AG04450 (cell line): ENCODE measurements at regions not wholly inside any gene's neighbourhood (a gene's known extent, or its start where the extent isn't known, plus 50 kb on each side); places are given as distances from the start of the nearest gene placed in this dataset.

Experiments
- CTCF ChIA-PET: fragments of 300-600, 350-600 bp; formaldehyde crosslinking; extraction: SDS; loops from one replicate; lab custom pipeline; 2022; ENCODE audit warnings: antibody characterized with exemption, inconsistent platforms; lab: Charles Lee
- POLR2A ChIA-PET: fragments of 350-600 bp; formaldehyde crosslinking; extraction: SDS; loops from one replicate; lab custom pipeline; 2021; ENCODE audit warnings: antibody characterized with exemption, inconsistent platforms; lab: Yijun Ruan, JAX
- DNase-seq: peaks from one replicate; pipeline ENCODE4 v3.0.0-alpha.2; 2011; ENCODE audit warnings: low read depth, low spot score
- H3K27ac ChIP-seq: one replicate; pipeline ENCODE4 v1.5.1; 2012; ENCODE audit warnings: low read depth, low read length, control low read depth
- H3K27me3 ChIP-seq: one replicate; pipeline ENCODE4 v1.6.0; 2012; ENCODE audit warnings: low read length; ENCODE audit not compliant: control insufficient read depth, insufficient read depth
- H3K4me3 ChIP-seq: 2 replicates; pipeline ENCODE4 v1.5.1; 2011; ENCODE audit warnings: mild to moderate bottlenecking, low read depth, low read length, control low read depth
- H3K9me3 ChIP-seq: 2 replicates; pipeline ENCODE4 v1.5.1; 2012; ENCODE audit warnings: low read length; ENCODE audit not compliant: control insufficient read depth, insufficient read depth
- CTCF ChIP-seq: IDR thresholded peaks from 2 replicates; pipeline ENCODE4 v1.5.1; 2011; ENCODE audit warnings: low read depth, low read length, control low read depth, inconsistent platforms

- Histone ChIP-seq H3K27me3 (no peaks in the 10 kb centered on the region), H3K9me3 (peaks cover 2% of the 10 kb centered on the region), H3K4me3 (no peak overlapping the region), H3K27ac (no peak overlapping the region)
- TF ChIP-seq CTCF = no peak
- CTCF ChIA-PET = interaction anchor here (1.5 kb wide), 1 partner anchor 29 kb away, joined by 3 read pairs; no protein-coding TSS in a partner anchor
- POLR2A ChIA-PET = interaction anchor here (1.6 to 4.5 kb wide), 3 partner anchors 28 to 76 kb away, joined by 7 to 32 read pairs (median 13); partner anchors contain the start of gene ID2
- DNase-seq = no peak
Measured at GRCh38 chr2:8606226-8606625, 75.6 kb upstream of the ID2 start.

- ChIA-PET POLR2A (interaction anchor here (1.4 to 4.5 kb wide), 3 partner anchors 27 to 75 kb away, joined by 7 to 32 read pairs (median 11); partner anchors contain the start of gene ID2), CTCF (no interaction called here)
- H3K27ac ChIP-seq = peak overlapping the region; percentile 52
- DNase-seq = no peak
- no peak overlapping the region for H3K4me3 ChIP-seq
- no peak for TF ChIP-seq CTCF
- H3K27me3 ChIP-seq = no peaks in the 10 kb centered on the region
- peaks cover 4% of the 10 kb centered on the region for H3K9me3 ChIP-seq
Measured at GRCh38 chr2:8606649-8607550, 75.0 kb upstream of the ID2 start.

- Histone ChIP-seq H3K9me3 (peaks cover 4% of the 10 kb centered on the region), H3K27ac (peak overlapping the region; percentile 52), H3K27me3 (no peaks in the 10 kb centered on the region), H3K4me3 (no peak overlapping the region)
- TF ChIP-seq CTCF = no peak
- POLR2A ChIA-PET = interaction anchor here (1.4 to 4.5 kb wide), 3 partner anchors 26 to 74 kb away, joined by 7 to 32 read pairs (median 11); partner anchors contain the start of gene ID2
- DNase-seq = no peak
- CTCF ChIA-PET = no interaction called here
Measured at GRCh38 chr2:8607606-8608005, 74.2 kb upstream of the ID2 start.

GRCh38 chr2:8608411-8608954 lies 73.4 kb upstream of the ID2 start:
- CTCF ChIA-PET = no interaction called here
- DNase-seq = no peak

More at GRCh38 chr2:8608411-8608954, 73.4 kb upstream of the ID2 start:
- POLR2A ChIA-PET = interaction anchor here (1.2 to 4.5 kb wide), 3 partner anchors 25 to 74 kb away, joined by 4 to 32 read pairs (median 11); partner anchors contain the start of gene ID2
- peaks cover 4% of the 10 kb centered on the region for H3K9me3 ChIP-seq
- no peak for TF ChIP-seq CTCF
- H3K4me3 ChIP-seq = no peak overlapping the region
- H3K27me3 ChIP-seq = no peaks in the 10 kb centered on the region
- no peak overlapping the region for H3K27ac ChIP-seq
